CD4-positive, alpha-beta T cell treated with Interleukin-2 at 100 ng/mL for 4 hours (primary cell): ENCODE measurements at regions not wholly inside any gene's neighbourhood (a gene's known extent, or its start where the extent isn't known, plus 50 kb on each side); places are given as distances from the start of the nearest gene placed in this dataset.
A peak's percentile ranks its signal among the peaks of the same experiment; 100 is the strongest.

Source experiments
- DNase-seq: peaks from one replicate; pipeline ENCODE4 v3.0.0-alpha.2; 2020; ENCODE audit warnings: low spot score

- DNase-seq, result no peak
These were observed 110.7 kb upstream of the ATF7IP start for GRCh38 chr12:14254781-14255180.

- DNase-seq, result peak; percentile 82
These were observed 109.4 kb upstream of the ATF7IP start for GRCh38 chr12:14256121-14256520.

GRCh38 chr12:14256555-14257169 is 108.8 kb upstream of the ATF7IP start:
- peak; percentile 89 for DNase-seq

GRCh38 chr12:14257303-14257733 is 108.2 kb upstream of the ATF7IP start:
- DNase-seq, result no peak

GRCh38 chr12:14257734-14258574 is 107.5 kb upstream of the ATF7IP start:
- DNase-seq, result peak; percentile 93

GRCh38 chr12:14258575-14258940 is 106.9 kb upstream of the ATF7IP start:
- DNase-seq, result no peak

- no peak for DNase-seq
These were observed 105.9 kb upstream of the ATF7IP start for GRCh38 chr12:14259481-14260010.

GRCh38 chr12:14260011-14260993 is 105.2 kb upstream of the ATF7IP start:
- DNase-seq, result no peak

- no peak for DNase-seq
These were observed 104.4 kb upstream of the ATF7IP start for GRCh38 chr12:14261096-14261495.

GRCh38 chr12:14261861-14262260 is 103.6 kb upstream of the ATF7IP start:
- DNase-seq, result no peak

GRCh38 chr12:14262771-14263511 is 102.5 kb upstream of the ATF7IP start:
- DNase-seq, result no peak

GRCh38 chr12:14263742-14264141 is 101.7 kb upstream of the ATF7IP start:
- no peak for DNase-seq

GRCh38 chr12:14264316-14264715 is 101.2 kb upstream of the ATF7IP start:
- DNase-seq, result no peak

GRCh38 chr12:14264778-14265177 is 100.7 kb upstream of the ATF7IP start:
- no peak for DNase-seq

GRCh38 chr12:14268120-14268515 is 97.4 kb upstream of the ATF7IP start:
- DNase-seq, result no peak

- DNase-seq, result no peak
These were observed 95.1 kb upstream of the ATF7IP start for GRCh38 chr12:14270392-14270791.

- no peak for DNase-seq
These were observed 92.2 kb upstream of the ATF7IP start for GRCh38 chr12:14272956-14273912.

GRCh38 chr12:14273913-14274311 is 91.6 kb upstream of the ATF7IP start:
- DNase-seq, result no peak

- DNase-seq, result no peak
These were observed 90.4 kb upstream of the ATF7IP start for GRCh38 chr12:14275111-14275510.

GRCh38 chr12:14275886-14276285 is 89.6 kb upstream of the ATF7IP start:
- DNase-seq, result peak; percentile 19
